NCI-H2081 (cell line): ENCODE measurements at regions not wholly inside any gene's neighbourhood (a gene's known extent, or its start where the extent isn't known, plus 50 kb on each side); places are given as distances from the start of the nearest gene placed in this dataset.

ENCODE experiments used
- DNase-seq, 2 experiments: peaks; one replicate each; lab custom pipeline; 2025; lab: John Stamatoyannopoulos, UW

DNA sequence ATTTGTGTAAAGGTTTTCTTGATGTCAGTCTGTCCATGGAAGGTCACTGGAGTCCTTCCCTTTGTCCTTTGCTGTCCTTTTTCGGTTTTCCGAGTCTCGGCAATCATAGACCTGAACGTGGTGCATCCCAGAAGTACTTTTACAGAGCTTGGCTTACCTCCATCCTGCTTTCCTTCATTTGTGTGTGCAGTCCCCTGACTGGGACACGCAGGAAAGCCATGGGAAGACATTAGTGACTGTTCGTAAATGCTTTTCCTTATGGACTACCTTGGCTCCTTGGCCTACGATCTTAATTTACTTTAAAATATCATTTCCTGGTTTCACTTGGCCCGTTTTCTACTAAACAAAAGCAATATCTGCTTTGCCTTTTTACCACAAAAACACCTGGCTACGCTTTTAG, 328.4 kb upstream of the RARB start:
- DNase-seq, result no peak

DNA sequence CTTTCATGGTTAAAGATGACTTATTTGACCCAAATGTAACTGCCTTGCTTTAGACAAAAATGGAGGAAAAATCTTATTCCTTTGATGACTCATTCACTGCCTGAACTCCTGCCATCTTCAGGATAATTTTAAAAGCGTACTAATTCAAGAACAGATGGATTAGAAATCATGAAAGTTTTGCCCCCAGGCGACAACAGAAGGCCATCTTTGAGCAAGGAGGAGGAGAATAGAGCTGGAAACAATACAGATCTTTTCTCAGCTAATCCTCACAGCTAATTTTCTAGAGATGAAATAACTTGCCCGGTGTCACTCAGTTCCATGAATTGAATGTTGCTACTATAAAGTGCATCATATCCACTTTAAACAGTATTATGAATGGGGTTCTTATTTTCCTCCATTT, 324.7 kb upstream of the RARB start:
- DNase-seq, result no peak

DNA sequence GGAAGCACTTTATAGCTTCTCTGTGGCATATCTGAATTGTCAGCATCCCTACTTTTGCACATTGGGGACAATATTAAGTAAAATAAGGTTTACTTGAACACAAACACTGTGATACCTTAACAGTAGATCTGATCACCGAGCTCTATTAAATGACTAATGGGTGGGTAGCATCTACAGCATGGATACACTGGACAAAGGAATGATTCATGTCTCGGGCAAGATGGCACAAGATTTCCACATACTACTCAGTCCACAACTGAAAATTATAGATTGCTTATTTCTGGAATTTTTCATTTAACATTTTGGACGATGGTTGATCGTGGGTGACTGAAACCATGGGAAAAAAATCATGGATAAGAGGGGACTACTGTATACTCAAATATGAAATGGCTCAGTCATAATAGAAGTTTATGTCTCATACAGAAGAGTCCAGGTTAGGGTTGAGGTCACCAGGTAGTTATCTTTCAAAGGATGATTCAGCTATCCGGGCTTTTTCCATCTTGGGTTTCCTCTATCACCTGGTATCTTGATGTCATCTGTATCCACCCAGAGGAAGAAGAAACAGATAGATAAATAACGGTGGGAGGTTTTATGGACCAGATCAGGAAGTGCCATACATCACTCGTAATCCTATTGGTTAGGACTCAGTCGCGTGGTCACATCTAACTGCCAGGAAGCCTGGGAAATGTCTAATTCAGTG, 320.0 kb upstream of the RARB start:
- no peak for DNase-seq

DNA sequence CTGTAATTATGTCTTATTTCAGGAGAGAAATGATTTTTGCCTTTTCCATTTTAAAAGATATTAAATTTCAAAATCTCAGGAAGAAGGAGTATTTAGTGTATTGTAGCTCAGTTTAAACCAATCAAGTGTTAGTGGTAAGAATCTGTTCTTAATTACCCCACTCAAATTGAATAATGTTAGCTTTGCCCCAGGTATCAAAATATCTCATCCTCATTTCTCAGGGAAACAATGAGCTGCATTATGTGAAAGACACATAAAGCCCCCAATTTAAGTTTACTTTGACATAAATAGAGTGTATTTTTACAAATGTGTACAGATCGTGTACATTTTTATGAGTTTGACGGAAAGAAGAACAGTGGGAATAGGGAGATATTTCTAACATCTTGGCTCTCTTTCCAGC, 317.4 kb upstream of the RARB start:
- peak in 1 of 2 experiments; percentile 14 for DNase-seq

DNA sequence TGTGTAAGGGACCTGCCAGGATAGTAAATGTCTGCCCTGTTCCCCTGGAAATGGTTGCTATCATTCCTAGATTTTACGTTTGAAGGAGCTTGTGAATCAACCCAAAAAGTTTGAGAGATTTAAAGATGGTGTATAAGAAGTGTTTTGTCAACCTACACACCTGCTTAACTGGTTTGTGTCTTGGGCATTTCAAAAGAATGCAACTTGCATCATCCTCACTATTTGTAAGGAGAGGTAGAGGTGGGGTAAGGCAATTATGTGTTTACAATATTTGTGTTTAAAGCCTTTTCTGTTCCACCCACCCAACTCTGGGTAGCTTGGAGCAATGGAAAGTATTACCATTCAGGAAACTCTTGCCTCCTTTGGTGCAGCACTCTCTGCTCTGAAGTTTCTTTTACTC, 314.2 kb upstream of the RARB start:
- no peak for DNase-seq

DNA sequence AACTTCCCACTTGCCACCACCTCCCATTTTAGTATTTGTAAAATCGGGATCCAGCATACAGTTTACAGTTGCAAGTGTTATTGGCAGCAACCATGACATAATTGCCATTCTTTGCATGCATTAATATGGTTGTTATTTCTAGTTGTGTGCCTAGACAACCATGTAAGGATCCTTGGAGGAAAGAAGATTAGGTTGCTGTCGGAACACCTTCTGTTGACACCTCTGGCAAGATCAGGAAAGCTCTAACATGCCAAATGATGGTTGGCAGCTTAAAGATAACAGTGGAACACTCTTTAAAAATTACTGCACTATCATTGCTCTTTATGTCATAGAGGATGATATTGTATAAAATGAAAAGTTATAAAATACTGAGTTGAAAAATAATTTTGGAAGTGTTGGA, 313.5 kb upstream of the RARB start:
- DNase-seq, result no peak

DNA sequence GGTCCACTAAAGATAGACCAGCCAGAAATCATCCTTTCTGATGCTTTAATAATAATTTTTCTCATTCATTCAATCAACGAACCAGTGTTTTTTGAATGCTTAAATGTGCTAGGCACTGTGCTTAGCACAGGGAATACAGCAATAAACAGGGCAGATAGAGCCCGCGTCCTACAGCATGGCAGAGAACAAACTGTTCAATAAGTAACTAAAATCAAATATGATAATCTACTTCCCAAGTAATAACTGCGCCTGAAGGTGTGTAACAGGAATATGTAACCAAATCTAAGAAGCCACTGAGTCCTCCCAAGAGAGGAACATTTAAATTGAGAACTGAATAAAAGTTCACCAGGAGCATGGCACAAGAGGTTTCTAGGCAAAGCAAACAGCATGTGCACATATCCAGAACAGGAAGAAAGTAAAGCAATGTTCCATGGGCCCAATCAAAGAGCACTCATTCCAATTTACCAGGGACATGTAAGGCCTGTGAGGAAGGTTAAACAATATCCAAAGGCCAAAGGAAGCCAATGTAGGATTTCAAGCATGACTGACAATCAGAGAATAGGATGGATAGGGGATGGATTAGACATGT, 311.0 kb upstream of the RARB start:
- no peak for DNase-seq

DNA sequence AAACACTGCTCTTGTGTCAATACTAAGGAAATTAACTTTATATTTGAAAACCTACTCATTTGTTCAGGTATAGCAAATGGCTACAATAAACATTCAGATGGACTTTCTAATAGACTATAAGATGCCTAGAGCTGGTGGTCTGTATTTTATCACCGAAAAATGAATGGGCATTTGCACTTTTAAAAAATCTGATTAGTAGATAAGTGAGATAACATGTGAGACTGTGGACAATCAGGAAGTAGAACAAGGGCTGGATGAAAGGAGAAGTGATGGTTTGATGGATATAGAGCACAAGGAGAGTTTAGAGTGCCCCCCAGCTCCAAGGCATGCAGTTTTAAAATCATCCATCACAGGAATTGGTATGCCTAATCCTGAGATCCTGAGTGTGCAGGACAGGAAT, 308.4 kb upstream of the RARB start:
- no peak for DNase-seq

DNA sequence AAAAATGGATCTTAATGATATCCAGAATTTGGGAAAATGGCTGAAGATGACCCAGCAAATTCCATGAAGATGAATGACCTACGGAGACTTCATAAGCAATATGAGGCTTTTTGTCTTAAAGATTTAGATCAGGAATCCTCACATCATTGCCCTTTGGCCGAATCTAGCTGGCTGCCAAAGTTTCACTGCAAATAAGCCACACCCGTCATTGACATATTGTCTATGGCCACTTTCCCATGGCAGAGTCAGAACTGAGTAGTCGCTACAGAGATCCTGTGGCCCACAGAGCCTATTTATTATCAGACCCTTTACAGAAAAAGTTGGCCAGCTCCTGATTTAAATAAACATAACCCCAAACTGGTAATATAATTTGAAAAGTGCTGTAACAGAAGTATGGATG, 307.4 kb upstream of the RARB start:
- no peak for DNase-seq

DNA sequence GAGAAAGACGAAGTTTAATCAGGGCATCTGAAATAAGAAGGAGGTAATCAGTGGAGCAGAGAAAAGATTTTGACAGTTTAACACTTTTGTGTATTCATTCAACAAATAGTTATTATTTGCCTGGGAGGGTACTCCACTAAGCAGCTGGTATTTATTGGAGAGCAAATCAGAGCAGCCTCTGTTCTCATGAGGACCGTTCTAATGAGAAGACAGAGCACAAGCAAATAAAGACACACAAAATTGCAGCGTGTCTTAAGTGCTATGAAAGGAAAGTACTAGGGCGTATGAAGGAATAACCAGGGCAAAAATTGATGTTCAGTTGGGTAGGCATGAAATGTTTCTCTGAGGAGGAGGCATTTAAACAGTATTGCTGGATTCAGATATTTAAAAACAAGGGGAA, 302.9 kb upstream of the RARB start:
- DNase-seq, result no peak

DNA sequence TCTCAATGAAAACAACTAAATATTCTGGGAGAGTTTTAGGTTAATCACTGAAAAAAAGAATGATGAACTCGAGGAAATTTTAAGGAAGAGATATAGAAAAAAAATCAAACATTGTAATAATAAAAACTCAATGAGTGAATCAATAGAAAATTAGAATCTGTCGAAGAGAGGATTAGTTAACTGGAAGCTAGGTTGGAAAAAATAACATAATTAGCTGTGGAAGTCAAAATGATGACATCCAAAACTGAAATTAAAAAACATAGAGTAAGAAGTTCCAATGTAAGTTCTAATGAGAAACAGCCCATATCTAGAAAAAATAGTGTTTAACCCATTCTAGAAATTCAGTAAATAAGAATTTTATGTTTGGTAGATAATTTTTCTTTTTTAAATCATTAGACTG, 299.3 kb upstream of the RARB start:
- DNase-seq, result no peak

DNA sequence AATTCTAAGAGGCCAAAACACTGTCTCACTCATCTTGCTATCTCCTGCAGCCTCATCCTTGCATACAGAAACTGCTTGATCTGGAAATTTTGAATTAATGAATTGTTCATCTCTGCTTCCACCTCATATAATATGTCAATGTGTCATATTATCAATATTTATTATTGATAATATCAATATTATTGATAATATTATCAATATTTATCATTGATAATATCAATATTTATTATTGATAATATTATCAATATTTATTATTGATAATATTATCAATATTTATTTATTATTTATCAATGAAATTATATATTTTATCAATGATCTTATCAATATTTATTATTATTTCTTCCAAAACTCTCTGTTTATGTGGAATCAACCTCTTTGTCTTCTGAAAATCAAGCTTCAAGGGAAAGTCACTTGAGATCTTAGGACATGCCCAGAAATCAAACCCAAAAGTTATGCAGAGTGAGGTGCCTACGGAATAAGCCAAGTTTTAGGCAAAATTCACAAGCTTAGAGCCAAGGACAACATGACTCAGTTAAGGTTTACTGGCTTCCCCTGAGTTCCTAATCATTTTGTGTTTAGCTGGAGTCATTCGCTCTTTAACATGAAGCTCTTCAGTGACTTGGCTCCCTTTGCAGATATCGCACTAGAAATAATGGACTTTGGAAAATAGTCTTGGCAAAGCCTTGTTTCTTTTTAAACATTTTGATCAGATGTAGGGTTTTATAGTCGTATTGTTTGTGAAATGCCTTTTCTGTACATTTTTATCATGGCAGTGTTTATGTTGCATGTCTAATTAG, 297.1 kb upstream of the RARB start:
- DNase-seq, result no peak

DNA sequence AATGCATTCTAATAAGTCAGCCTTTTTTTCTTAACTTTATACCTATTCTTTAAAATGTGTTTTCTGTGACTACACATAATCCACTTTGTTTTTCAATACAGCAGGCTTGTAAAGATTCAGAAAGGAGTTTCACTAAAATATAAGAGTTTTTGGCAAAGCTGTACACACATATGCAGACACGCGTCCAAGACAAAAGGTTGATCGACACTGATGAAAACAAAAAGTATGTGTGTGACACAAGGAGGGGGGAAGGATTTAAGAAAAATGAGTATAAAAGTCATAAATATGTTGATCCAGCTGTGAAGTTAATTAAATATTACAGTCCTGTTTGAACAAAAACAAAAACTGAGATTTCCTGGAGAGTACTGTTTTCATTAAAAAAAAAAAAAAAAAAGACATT, 294.5 kb upstream of the RARB start:
- no peak for DNase-seq

DNA sequence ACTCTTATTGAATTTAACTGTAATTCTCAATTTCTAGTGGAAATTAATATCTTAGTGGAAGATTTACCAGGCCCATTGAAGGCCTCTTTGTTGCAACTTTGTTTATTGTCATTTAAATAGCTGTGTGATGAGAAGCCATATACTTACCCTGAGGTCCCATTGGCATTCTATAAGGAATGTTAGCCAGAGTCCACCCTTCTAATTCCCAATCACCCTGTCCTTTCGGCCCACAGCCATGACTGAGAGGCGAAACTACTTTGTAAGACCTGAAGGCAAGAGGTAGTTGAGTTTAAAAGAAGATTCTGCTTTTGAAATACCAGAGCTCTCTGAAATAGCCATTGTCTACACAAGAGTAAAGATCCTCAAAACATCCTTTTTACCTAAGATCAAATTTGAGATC, 290.5 kb upstream of the RARB start:
- no peak for DNase-seq

DNA sequence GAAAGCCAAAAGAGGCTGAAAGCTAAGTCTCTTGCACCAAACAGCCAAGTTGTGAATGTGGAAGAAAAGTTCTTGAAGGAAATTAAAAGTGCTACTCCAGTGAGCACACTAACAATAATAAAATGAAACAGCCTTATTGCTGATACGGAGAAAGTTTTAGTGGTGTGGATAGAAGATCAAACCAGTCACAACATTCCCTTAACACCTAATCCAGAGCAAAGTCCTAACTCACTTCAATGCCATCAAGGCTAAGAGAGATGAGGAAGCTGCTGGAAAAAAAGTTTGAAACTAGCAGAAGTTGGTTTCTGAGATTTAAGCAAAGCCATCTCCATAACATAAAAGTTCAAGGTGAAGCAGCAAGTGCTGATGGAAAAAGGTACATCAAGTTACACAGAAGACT, 288.8 kb upstream of the RARB start:
- DNase-seq, result no peak

DNA sequence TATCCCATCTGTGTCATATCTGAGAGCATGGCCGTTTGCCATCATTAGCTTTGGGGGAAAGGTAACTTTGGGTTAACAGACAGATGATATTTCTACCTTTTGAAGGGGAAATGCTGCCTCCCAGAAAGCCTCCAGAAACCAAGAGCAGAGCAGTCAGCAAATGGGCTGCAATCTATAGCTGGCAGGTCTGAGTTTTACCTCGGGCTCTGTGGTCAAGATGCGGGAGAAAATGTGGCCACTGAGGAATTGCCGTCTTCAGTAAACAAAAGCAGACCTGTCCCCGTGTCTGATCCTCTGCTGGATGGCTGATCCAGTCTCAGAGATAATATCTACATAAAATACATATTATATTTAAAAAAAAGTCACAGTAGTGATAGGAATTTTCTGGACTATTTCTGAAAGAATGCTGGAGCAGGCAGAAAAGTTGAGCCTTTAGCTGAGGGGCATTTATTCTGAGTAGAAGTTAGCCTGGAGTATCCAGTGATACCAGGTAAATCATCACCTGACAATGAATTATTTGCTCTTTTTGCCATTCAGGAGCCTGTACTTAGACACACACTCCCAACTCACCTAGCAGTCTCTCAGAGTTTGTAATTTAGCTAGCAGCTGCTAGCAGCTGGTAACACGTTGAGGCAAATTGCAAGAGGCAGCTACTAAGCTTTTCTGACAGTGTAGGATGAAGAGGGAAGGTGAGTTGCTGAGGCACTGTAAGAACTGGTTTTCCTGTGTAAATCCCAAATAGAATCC, 285.3 kb upstream of the RARB start:
- DNase-seq, result no peak

DNA sequence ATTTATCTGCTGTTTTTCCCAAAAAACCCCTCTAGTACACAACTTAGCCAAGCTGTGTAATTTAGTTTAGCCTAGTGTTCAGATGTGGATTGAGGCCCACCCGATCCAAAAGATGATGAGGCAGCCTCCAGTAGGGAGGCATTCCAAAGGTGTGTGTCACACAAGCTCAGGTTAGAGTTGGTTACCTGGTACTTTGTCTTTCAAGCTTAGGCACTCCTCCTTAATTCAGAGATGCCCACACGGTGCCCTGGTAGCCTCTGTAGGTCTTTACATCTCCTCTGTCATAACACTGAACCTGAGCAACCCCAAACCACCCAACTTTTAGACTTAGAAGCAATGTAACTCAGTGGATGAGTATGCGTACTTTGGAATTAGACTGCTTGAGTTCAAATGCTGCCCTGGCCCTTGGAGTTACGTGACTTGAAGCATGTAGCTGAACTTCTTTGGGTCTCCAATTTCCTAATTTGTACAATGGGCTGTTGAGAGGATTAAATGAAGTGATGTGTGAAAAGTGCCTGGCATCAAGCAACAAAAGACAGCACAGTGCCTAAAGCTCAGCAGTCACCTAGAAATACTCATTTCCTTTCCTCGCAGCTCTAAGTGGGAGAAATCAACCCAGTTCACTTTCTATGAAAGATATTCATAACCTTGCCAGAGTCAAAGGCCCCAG, 284.6 kb upstream of the RARB start:
- DNase-seq, result no peak

DNA sequence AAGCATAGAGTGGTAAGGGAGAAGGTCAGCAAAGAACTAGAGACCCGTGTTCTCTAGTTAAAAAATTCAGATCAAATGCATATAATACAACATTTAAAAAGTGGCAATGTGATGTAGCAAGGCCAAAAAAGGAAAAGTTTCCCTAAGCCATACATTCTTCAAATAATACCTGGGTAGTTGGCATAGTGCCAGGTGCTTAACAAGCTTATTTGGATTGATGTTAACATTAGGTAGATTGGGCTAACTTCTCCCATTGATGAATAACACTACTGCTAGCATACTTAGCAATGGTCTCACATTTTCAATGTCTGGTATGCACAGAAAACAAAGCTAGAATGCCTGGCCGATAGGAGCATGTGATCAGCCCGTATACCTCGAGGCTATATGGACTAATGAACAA, 283.6 kb upstream of the RARB start:
- no peak for DNase-seq

DNA sequence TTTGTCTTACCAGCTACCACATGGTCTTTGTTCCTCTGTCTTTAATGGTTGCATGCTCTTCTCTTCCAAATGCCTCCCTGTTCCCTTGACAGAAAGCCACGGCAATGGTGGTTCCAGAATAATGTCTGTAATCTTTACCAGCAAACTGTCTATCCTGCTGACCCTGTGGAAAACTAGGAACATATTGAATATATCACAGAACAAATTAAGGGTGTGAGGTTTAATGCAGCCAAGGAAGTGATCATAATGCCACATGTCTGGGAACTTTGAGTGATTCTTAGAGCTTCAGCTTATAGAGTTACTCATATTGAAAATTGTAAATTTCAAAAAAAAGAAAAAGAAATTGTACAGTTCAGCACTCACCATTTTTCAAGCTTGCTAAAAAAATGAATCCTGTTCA, 282.9 kb upstream of the RARB start:
- DNase-seq, result no peak

DNA sequence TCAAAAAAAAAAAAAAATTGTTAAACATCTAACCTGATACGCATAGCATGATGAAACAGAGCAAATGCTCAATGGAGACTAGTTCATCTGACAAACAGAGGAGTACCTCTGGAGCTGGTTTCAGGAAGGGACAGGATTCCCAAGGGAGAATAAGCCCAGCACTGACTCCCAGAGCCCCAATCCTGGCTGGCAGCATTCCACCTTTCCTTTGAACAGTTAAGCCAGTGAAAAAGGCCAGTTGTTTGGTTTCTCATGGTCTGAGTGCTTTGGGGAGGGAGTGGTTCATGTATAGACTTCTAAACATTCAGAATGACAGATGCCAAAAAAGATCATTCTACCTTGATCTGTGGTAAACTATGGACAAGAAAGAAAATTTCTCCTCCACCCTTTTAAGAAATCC, 277.9 kb upstream of the RARB start:
- no peak for DNase-seq

DNA sequence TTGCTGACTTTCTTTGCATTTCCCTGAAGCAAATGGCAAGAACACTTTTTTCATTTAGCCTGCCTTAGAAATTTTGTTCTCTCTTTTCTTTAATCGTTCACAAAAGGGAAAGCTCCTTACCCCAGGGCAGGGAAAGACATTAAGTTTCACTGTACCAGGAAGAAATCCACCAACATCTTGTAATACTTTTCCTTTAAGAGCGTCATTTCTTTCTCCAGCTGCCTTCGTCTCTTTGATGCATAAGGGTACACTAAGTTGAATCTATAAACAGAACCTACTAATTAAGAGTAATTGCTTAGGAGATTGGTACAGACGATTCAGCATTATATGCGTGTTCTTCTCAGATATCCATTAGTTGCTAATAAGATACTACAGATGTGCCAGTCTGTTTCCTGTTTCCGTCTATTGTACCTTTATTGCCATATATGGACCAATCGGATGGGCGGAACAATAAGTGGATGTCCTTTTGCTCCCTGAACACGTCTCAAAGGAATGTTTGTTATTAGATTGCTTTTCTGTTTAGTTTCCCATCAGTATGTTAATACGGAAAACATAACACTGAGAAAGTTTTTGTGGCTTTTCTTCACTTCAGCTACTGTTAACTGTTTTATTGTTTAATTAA, 276.7 kb upstream of the RARB start:
- no peak for DNase-seq

DNA sequence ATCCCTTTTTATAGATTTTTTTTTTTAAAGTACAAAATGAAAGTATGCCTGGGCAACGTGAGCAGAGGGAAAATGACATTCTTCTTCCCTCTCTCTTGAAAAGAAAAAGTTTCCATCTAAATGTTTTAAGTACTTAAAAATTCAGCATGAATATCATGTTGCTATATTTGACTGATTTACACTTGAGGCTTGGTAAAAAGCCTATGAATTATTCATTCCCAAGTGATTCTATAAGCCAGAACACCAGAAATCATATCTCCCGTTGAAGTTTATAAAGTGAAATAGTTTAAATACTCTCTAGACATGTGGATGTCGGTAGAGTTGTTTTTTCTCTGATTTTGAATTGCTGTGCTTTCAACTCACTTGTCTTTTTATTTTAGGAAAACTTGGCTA, 276.2 kb upstream of the RARB start:
- DNase-seq, result no peak
